GM23338 (cell line): ENCODE measurements at regions not wholly inside any gene's neighbourhood (a gene's known extent, or its start where the extent isn't known, plus 50 kb on each side); places are given as distances from the start of the nearest gene placed in this dataset.

Experiments
- ATAC-seq: fragments of 200-7000 bp; cut with Tn5 transposase; 3 replicates; pipeline ENCODE4 v1.9.1; 2020
- DNase-seq: peaks from one replicate; pipeline ENCODE4 v3.0.0-alpha.2; 2015; ENCODE audit warnings: low spot score
- H2AFZ ChIP-seq: fragments of 200-600 bp; sonication (generic); 2 replicates; pipeline ENCODE4 v1.8.0; 2016; ENCODE audit warnings: antibody characterized with exemption, mild to moderate bottlenecking, moderate library complexity
- H3F3A ChIP-seq: fragments of 200-600 bp; sonication (generic); replicated peaks from 2 replicates; pipeline ENCODE4 v1.8.0; 2017; ENCODE audit warnings: antibody characterized with exemption, mixed run types, low read depth
- H3K27ac ChIP-seq: fragments of 200-600 bp; sonication (generic); 2 replicates; pipeline ENCODE4 v1.6.1; 2016; ENCODE audit warnings: low read depth
- H3K27me3 ChIP-seq: fragments of 200-600 bp; sonication (generic); 2 replicates; pipeline ENCODE4 v1.8.0; 2016; ENCODE audit warnings: mild to moderate bottlenecking, mixed run types, moderate library complexity; ENCODE audit not compliant: insufficient read depth
- H3K36me3 ChIP-seq: fragments of 200-600 bp; sonication (generic); 2 replicates; pipeline ENCODE4 v1.8.0; 2016; ENCODE audit warnings: mild to moderate bottlenecking; ENCODE audit not compliant: insufficient read depth
- H3K4me1 ChIP-seq: fragments of 200-600 bp; sonication (generic); 2 replicates; pipeline ENCODE4 v1.8.0; 2016; ENCODE audit warnings: mild to moderate bottlenecking, moderate library complexity; ENCODE audit not compliant: insufficient read depth
- H3K4me2 ChIP-seq: fragments of 200-600 bp; sonication (generic); 2 replicates; pipeline ENCODE4 v1.7.1; 2017; ENCODE audit warnings: mixed run types
- H3K4me3 ChIP-seq: fragments of 200-600 bp; sonication (generic); 2 replicates; pipeline ENCODE4 v1.6.1; 2016; ENCODE audit warnings: mixed run types
- H3K79me2 ChIP-seq: fragments of 200-600 bp; sonication (generic); replicated peaks from 2 replicates; pipeline ENCODE4 v1.8.0; 2017; ENCODE audit warnings: mild to moderate bottlenecking; ENCODE audit not compliant: insufficient read depth
- H3K9me2 ChIP-seq: fragments of 200-600 bp; sonication (generic); 2 replicates; pipeline ENCODE4 v1.8.0; 2017; ENCODE audit not compliant: insufficient read depth
- H4K20me1 ChIP-seq: fragments of 200-600 bp; sonication (generic); replicated peaks from 2 replicates; pipeline ENCODE4 v1.8.0; 2017; ENCODE audit warnings: mild to moderate bottlenecking; ENCODE audit not compliant: insufficient read depth
- H3K27ac Mint-ChIP-seq: 2 replicates; pipeline ENCODE4 v1.8.0; 2020; ENCODE audit warnings: inconsistent platforms, mild to moderate bottlenecking, moderate library complexity, mixed read lengths
- H3K27me3 Mint-ChIP-seq: 3 replicates; pipeline ENCODE4 v1.8.0; 2022; ENCODE audit warnings: low read depth, mild to moderate bottlenecking, moderate library complexity, mixed read lengths, inconsistent platforms; ENCODE audit not compliant: insufficient read depth, poor library complexity
- H3K36me3 Mint-ChIP-seq: 3 replicates; pipeline ENCODE4 v1.8.0; 2021; ENCODE audit warnings: low read depth, mild to moderate bottlenecking, inconsistent platforms, moderate library complexity, mixed read lengths
- H3K4me1 Mint-ChIP-seq: 3 replicates; pipeline ENCODE4 v1.8.0; 2020; ENCODE audit warnings: mild to moderate bottlenecking, inconsistent platforms, mixed read lengths
- H3K4me3 Mint-ChIP-seq: 3 replicates; pipeline ENCODE4 v1.8.0; 2021; ENCODE audit warnings: moderate library complexity, mild to moderate bottlenecking, inconsistent platforms, mixed read lengths
- H3K9me3 Mint-ChIP-seq: 3 replicates; pipeline ENCODE4 v1.8.0; 2020; ENCODE audit warnings: moderate library complexity, mild to moderate bottlenecking, inconsistent platforms, mixed read lengths
- CTCF ChIP-seq, 2 experiments: fragments of 200-600 bp in 1 of 2; sonication (generic) in 1 of 2; conservative IDR thresholded peaks; 2 replicates each; pipeline versions ENCODE4 v1.5.1 to v1.6.1; 2016 to 2017; ENCODE audit warnings: antibody characterized with exemption in 2 of 2, low read depth in 2 of 2, mild to moderate bottlenecking in 2 of 2, moderate library complexity in 1 of 2
- ETS1 ChIP-seq: IDR thresholded peaks from 2 replicates; pipeline ENCODE4 v1.6.1; 2016; ENCODE audit warnings: antibody characterized with exemption
- EZH2 ChIP-seq: fragments of 200-600 bp; sonication (generic); IDR thresholded peaks from one replicate; pipeline ENCODE4 v1.8.0; 2017; ENCODE audit warnings: antibody characterized with exemption, mild to moderate bottlenecking, low read depth; ENCODE audit not compliant: unreplicated experiment
- EZH2phosphoT487 ChIP-seq: fragments of 200-600 bp; sonication (generic); IDR thresholded peaks from one replicate; pipeline ENCODE4 v1.8.1; 2018; ENCODE audit warnings: antibody characterized with exemption; ENCODE audit not compliant: unreplicated experiment
- JUNB ChIP-seq: IDR thresholded peaks from one replicate; pipeline ENCODE4 v1.6.1; 2016; ENCODE audit warnings: antibody characterized with exemption; ENCODE audit not compliant: unreplicated experiment
- NANOG ChIP-seq: IDR thresholded peaks from 2 replicates; pipeline ENCODE4 v1.6.1; 2016; ENCODE audit warnings: antibody characterized with exemption, borderline replicate concordance
- POLR2AphosphoS5 ChIP-seq: IDR thresholded peaks from 2 replicates; pipeline ENCODE4 v1.6.1; 2016; ENCODE audit warnings: antibody characterized with exemption, low read depth
- REST ChIP-seq: IDR thresholded peaks from one replicate; pipeline ENCODE4 v1.6.1; 2018; ENCODE audit warnings: antibody characterized with exemption; ENCODE audit not compliant: unreplicated experiment
- STAT1 ChIP-seq: IDR thresholded peaks from one replicate; pipeline ENCODE4 v1.6.1; 2016; ENCODE audit warnings: antibody characterized with exemption; ENCODE audit not compliant: unreplicated experiment
- ZNF331 ChIP-seq: fragments of 250-450 bp; sonication (Bioruptor Pico); IDR thresholded peaks from 2 replicates; pipeline ENCODE4 v1.5.0; 2020; ENCODE audit warnings: low read depth, mild to moderate bottlenecking, moderate library complexity
- ZNF462 ChIP-seq: fragments of 250-450 bp; sonication (Bioruptor Pico); IDR thresholded peaks from 2 replicates; pipeline ENCODE4 v1.5.0; 2020; ENCODE audit warnings: mild to moderate bottlenecking, moderate library complexity

- H3K27ac Mint-ChIP-seq = no peak overlapping the region
- Histone ChIP-seq H3K4me1 (no peaks in the 10 kb centered on the region), H3F3A (no peaks in the 10 kb centered on the region), H3K4me2 (no peak overlapping the region), H3K4me3 (no peak overlapping the region), H3K9me2 (0 out of 2 replicates have a peak, but pooled peaks cover 4% of the 10 kb centered on the region), H3K79me2 (no peaks in the 10 kb centered on the region), H3K27me3 (no peaks in the 10 kb centered on the region), H2AFZ (no peak overlapping the region), H3K36me3 (no peaks in the 10 kb centered on the region), H4K20me1 (no peaks in the 10 kb centered on the region), H3K27ac (no peak overlapping the region)
- no peak for DNase-seq
- H3K9me3 Mint-ChIP-seq = no peaks in the 10 kb centered on the region
- ATAC-seq = no peak
- H3K36me3 Mint-ChIP-seq = no peaks in the 10 kb centered on the region
- no peak overlapping the region for H3K4me3 Mint-ChIP-seq
- TF ChIP-seq EZH2 (no peak), ETS1 (no peak), ZNF331 (CRISPR knock-in tag) (no peak), NANOG (no peak), POLR2AphosphoS5 (no peak), STAT1 (no peak), REST (no peak), JUNB (no peak), CTCF (conservative IDR thresholded peaks at IDR 0.05; ENCODE audit: low read depth in 2 of 2) (no peak), EZH2phosphoT487 (no peak), ZNF462 (CRISPR knock-in tag) (no peak)
- H3K27me3 Mint-ChIP-seq = no peaks in the 10 kb centered on the region
- H3K4me1 Mint-ChIP-seq = no peaks in the 10 kb centered on the region
Observed at GRCh38 chr13:79003989-79004898, 345.3 kb upstream of the OBI1 start.
